ENCODE measurements at regions not wholly inside any gene's neighbourhood (a gene's known extent, or its start where the extent isn't known, plus 50 kb on each side); places are given as distances from the start of the nearest gene placed in this dataset.
"Not testable (repeated sequence)": the region's sequence is repeated elsewhere in the genome, so short reads cannot be mapped to it uniquely, and the experiment has no call there.

DNA sequence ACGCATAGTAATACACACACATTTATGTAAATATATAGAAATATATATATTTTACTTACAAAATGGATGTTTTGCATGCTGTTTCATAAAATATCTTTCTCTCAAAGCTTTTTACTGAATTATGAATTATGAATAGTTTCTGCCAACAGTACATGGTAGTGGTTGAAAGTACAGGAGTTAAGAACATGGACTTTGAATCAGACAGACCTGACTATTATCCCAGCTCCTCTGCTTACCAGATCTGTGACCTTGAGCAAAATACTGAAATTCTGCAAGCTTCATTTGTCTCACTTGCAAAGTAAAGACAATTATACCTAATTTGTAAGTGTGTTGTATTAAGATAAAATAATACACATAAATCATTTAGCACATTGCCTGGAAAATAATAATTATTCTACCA, 459.5 kb downstream of the EPM2A start:
- DNase-seq (ENCODE audit: low spot score) = no peak

- no peak for DNase-seq (ENCODE audit: low spot score)
These were observed 458.6 kb downstream of the EPM2A start for GRCh38 chr6:145276756-145277155.

- no peak for DNase-seq (ENCODE audit: low spot score)
These were observed 457.8 kb downstream of the EPM2A start for GRCh38 chr6:145277358-145278086.

GRCh38 chr6:145278163-145278807, 457.0 kb downstream of the EPM2A start:
- DNase-seq (ENCODE audit: low spot score) = no peak

DNA sequence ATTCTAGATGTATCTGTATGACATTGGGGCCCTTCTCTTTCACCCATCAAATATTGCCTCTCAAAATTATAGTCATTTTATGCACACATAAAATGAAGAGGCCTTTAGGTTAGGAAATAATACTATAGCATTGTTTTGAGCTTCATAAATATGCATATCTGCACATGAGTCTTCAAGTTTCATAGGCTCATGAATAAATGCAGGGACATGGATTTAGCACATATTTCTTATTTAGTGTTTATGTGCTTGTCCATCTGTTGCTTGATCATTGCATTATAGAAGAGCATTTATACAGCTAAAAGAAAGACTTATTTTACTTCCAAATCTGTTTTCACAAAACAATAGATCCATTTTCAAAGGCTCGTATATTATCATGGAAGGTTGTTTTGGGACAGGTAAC, 455.8 kb downstream of the EPM2A start:
- DNase-seq (ENCODE audit: low spot score) = no peak

GRCh38 chr6:145279993-145280392, 455.3 kb downstream of the EPM2A start:
- no peak for DNase-seq (ENCODE audit: low spot score)

DNA sequence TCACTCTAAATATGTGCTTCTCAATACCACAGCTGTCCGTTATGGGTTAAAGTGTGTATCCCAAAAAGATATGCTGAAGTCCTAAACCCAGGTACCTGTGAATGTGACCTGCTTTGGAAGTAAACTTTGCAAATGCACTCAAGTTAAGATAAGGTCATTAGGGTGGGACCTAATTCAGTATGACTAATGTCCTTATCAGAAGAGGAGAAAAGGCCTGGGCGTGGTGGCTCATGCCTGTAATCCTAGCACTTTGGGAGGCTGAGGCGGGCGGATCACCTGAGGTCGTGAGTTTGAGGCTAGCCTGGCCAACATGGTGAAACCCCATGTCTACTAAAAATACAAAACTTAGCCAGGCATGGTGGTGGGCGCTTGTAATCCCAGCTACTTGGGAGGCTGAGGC, 452.1 kb downstream of the EPM2A start:
- DNase-seq (ENCODE audit: low spot score) = not testable (repeated sequence)

DNA sequence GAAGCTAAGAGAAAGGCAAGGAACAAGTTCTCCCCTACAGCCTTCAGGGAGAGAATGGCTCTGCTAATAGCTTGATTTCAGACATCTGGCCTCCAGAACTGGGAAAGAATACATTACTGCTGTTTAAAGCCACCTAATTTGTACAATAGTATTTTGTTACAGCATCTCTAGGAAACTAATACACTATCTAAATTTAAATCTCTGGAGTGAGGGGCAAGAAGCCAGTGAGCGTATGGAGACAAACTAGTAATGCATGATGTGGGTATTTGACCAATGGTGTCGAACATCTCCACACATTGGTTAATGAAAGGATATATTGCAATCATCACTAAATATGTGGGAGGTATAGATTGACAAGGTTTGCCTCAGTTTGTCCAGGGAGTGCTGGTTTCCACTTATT, 451.5 kb downstream of the EPM2A start:
- no peak for DNase-seq (ENCODE audit: low spot score)

DNA sequence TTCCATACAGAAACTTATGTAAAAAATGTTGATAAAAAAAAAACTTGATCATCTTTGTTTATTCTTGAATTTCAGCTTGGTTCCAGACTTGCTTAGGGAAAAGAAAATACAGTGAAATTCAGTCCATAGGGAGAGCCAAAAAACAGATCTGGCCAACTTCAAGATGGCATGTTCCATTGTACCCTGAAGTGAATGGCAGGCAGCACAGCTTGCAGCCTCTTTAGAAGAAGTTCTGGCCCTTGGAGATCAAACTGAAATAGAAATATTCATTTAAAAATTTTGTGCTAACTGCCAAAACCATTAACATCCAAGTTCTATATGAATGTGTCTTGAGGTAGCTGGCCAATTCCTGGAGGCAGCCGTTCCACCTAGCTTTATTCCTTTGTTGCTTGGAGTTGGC, 448.4 kb downstream of the EPM2A start:
- DNase-seq (ENCODE audit: low spot score) = no peak

DNA sequence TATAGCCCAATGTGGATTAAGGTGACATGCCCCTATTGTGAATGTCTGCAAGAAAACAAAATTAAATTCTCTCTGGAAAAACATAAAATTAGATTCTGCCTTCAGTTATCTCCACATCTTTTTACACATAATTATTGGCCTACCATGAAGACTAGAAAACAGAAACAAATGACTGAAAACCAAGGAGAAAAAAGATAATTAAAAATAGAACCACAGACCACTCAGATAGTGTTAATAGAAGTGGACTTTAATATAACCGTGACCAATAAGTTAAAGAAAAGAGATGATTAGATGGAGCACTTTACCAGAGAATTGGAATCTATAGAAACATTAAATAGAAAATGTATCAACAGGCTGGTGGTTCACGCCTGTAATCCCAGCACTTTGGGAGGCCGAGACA, 445.7 kb downstream of the EPM2A start:
- DNase-seq (ENCODE audit: low spot score) = no peak

GRCh38 chr6:145290122-145290521, 445.2 kb downstream of the EPM2A start:
- DNase-seq (ENCODE audit: low spot score) = no peak

DNA sequence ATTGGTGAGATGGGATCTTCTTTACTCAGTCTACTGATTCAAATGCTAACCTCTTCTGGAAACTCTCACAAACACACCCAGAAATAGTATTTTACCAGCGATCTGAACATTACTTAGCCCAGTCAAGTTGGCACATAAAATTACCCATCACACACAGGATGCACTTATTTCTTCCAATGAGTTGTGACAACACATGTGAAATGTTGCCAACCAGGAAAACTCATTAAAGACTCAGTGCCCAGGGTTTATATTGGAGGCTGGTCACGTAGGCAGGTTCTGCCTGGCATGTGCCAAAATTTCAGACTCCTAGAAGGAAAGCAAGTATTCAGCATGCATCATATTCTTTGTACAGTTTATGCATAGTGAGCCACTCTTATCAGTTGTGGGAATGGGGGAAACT, 443.3 kb downstream of the EPM2A start:
- DNase-seq (ENCODE audit: low spot score) = no peak

DNA sequence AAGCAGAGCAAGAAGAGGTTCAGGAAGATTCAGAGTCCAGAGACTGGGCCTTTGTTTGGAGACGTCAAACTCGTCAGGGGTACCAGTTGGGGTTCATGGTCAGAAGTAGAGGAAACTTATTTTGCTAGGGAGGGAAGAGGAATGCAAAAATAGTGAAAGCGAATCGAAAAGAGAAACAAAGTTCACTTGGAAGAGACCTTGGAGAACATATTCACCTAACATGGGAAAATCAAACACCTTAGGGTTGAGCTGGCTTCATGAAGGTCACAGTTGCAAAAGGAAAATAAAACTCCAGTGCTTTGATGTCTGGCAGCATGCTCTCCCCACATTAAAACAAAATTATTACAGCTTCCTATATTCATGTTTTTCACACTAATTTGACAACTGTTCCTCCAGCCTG, 440.4 kb downstream of the EPM2A start:
- DNase-seq (ENCODE audit: low spot score) = no peak

- no peak for DNase-seq (ENCODE audit: low spot score)
These were observed 439.6 kb downstream of the EPM2A start for GRCh38 chr6:145295746-145296145.

GRCh38 chr6:145305670-145306069, 429.6 kb downstream of the EPM2A start:
- DNase-seq (ENCODE audit: low spot score) = no peak

DNA sequence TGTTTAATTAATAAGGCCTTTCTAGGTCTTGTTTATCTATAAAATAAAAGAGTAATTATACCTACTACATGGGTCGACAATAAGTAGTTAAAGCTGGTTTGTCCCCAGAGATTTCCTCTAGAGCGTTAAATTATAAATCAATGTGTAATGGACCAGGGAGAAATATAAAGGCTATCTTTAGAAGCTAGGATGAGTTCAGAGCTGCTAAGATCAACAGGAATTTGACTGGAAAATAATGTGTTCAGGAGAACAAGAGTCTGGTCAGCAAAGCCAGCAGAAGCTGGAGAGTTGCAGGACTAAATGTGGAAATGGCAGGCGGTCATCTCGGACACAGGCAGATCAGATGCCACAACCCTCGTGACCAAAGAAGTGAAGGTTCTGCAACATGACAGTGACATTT, 428.8 kb downstream of the EPM2A start:
- DNase-seq (ENCODE audit: low spot score) = no peak

GRCh38 chr6:145309842-145310535, 425.3 kb downstream of the EPM2A start:
- DNase-seq (ENCODE audit: low spot score) = no peak

- no peak for DNase-seq (ENCODE audit: low spot score)
These were observed 422.8 kb downstream of the EPM2A start for GRCh38 chr6:145312481-145312880.

DNA sequence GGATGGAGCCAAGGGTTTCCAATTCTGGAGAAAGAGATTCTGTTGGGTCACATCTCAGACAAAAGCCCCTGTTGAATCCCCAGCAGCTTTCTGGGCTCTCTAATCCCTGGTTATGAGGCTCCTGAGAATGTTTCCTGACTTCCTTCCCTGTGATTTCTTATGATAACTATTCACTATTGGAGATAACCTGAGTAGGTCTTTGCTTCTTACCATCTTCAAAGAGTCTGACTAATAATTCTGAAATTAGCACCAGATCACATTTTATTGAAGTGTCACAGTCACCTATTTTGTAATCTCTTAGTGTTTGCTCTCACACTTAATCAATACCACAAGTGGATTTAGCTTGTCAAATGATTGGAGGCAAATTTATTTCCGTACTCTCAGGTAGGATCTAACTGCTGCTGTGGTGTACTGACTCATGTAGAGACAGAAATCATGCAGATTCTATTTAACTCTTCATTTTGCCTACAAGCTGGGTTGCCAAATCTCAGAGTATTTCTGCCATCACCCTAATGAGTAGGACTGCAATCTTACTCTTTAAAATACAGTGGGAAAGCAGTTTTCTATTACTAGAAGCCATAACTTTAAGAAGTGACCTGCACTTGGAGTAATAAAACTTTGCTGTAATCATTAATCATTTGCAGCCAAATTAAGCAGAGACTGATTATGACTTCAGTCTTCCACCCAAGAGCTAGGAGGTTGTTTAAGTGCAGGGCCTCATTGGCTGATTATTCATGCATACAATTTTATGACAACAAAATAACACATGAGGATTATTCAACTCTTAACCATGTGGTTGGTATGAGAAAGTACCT, 422.1 kb downstream of the EPM2A start:
- DNase-seq (ENCODE audit: low spot score) = no peak

DNA sequence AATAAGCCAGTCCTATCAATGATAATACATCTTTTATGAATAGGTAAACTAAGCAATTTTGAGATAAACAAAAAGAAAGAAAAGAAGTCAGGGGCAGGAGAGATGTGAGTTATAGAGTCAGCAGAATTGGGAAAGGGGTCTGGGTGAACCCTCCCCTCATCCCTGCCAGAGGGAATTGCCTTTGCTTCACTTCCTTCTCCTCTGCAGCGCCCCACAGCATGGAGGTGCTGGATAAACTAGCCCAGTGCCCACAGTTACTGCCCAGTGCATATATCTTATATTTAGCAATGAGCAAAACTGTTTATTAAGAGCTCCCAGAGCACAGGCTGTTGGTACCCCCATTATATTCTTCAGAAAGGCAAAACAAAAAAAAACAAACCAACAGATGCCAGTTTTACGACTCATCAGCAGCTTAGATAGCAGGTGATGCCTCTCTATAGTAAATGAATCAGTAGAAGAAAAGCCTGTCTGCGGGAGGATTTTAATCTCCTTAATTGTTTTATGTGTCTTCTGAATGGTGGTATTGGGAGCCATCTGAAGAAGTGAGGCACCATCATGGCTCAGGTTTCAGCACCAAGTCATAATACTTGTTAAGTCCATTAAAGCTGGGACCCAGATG, 419.2 kb downstream of the EPM2A start:
- no peak for DNase-seq (ENCODE audit: low spot score)

DNA sequence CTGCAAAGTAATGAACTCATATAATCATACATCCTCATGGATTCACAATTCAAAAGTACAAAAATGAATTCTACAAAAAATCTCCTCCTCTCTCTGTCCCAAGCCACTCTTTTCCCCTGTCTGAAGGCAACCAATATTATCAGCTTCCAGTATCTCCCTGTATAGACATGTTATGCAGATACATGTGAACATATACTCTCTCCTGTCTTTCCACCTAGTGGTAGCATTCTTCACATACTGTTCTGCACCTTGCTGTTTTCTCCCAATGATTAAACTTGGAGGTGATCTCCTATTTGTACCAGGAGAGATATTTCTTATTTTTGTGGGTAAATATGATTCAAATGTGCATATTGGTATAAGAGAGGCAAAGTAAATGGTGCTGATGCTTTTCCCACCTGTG, 416.4 kb downstream of the EPM2A start:
- no peak for DNase-seq (ENCODE audit: low spot score)

- DNase-seq (ENCODE audit: low spot score) = no peak
These were observed 415.7 kb downstream of the EPM2A start for GRCh38 chr6:145319605-145320004.
